ENCODE measurements at regions not wholly inside any gene's neighbourhood (a gene's known extent, or its start where the extent isn't known, plus 50 kb on each side); places are given as distances from the start of the nearest gene placed in this dataset.

- WGBS, 2 donors: 84 to 88% methylated on average over 4 of the region's 4 CpGs
- H3K4me3 ChIP-seq: no peak overlapping the region
- H3K36me3 ChIP-seq (ENCODE audit: control insufficient read depth in 4 of 4, insufficient read depth in 4 of 4, low read length in 4 of 4): no peaks in the 10 kb centered on the region
- H3K9ac ChIP-seq (ENCODE audit: insufficient read depth in 1 of 2, low read length in 2 of 2): no peak overlapping the region
- no peaks in the 10 kb centered on the region for H3K9me3 ChIP-seq (ENCODE audit: control insufficient read depth in 4 of 4, insufficient read depth in 3 of 4, low read length in 3 of 4)
- H3K27me3 ChIP-seq (ENCODE audit: control insufficient read depth in 3 of 3, insufficient read depth in 3 of 3, low read length in 2 of 3): no peaks in the 10 kb centered on the region
- no peak for DNase-seq
- ATAC-seq (ENCODE audit: insufficient read depth, low FRiP score): no peak
- TF ChIP-seq CTCF (IDR thresholded peaks at IDR 0.05; ENCODE audit: control extremely low read depth, extremely low read depth): no peak
- no peaks in the 10 kb centered on the region for H3K4me1 ChIP-seq (ENCODE audit: control insufficient read depth in 5 of 5, insufficient read depth in 5 of 5, low read length in 5 of 5)
- no peak overlapping the region for H3K27ac ChIP-seq (ENCODE audit: low read depth in 1 of 2, low read length in 1 of 2)
Measured at GRCh38 chr4:160498211-160498610, 1395.3 kb downstream of the RAPGEF2 start.

- Histone ChIP-seq H3K36me3 (ENCODE audit: control insufficient read depth in 4 of 4, insufficient read depth in 4 of 4, low read length in 4 of 4) (no peaks in the 10 kb centered on the region), H3K27me3 (ENCODE audit: control insufficient read depth in 3 of 3, insufficient read depth in 3 of 3, low read length in 2 of 3) (no peaks in the 10 kb centered on the region), H3K4me3 (no peak overlapping the region), H3K27ac (ENCODE audit: low read depth in 1 of 2, low read length in 1 of 2) (no peak overlapping the region), H3K4me1 (ENCODE audit: control insufficient read depth in 5 of 5, insufficient read depth in 5 of 5, low read length in 5 of 5) (no peaks in the 10 kb centered on the region), H3K9me3 (ENCODE audit: control insufficient read depth in 4 of 4, insufficient read depth in 3 of 4, low read length in 3 of 4) (no peaks in the 10 kb centered on the region), H3K9ac (ENCODE audit: insufficient read depth in 1 of 2, low read length in 2 of 2) (no peak overlapping the region)
- DNase-seq (no peak), ATAC-seq (ENCODE audit: insufficient read depth, low FRiP score) (no peak)
- no peak for TF ChIP-seq CTCF (IDR thresholded peaks at IDR 0.05; ENCODE audit: control extremely low read depth, extremely low read depth)
- WGBS, 2 donors: 75 to 79% methylated on average over 4 of the region's 4 CpGs
Measured at GRCh38 chr4:160505724-160506123, 1402.8 kb downstream of the RAPGEF2 start.

GRCh38 chr4:160510928-160511327 is 1408.0 kb downstream of the RAPGEF2 start:
- H3K27me3 ChIP-seq (ENCODE audit: control insufficient read depth in 3 of 3, insufficient read depth in 3 of 3, low read length in 2 of 3): no peaks in the 10 kb centered on the region
- H3K9me3 ChIP-seq (ENCODE audit: control insufficient read depth in 4 of 4, insufficient read depth in 3 of 4, low read length in 3 of 4): no peaks in the 10 kb centered on the region
- H3K27ac ChIP-seq (ENCODE audit: low read depth in 1 of 2, low read length in 1 of 2): no peak overlapping the region
- no peak for TF ChIP-seq CTCF (IDR thresholded peaks at IDR 0.05; ENCODE audit: control extremely low read depth, extremely low read depth)
- H3K4me3 ChIP-seq: no peak overlapping the region
- ATAC-seq (ENCODE audit: insufficient read depth, low FRiP score) (no peak), DNase-seq (no peak)
- H3K36me3 ChIP-seq (ENCODE audit: control insufficient read depth in 4 of 4, insufficient read depth in 4 of 4, low read length in 4 of 4): no peaks in the 10 kb centered on the region
- no peak overlapping the region for H3K9ac ChIP-seq (ENCODE audit: insufficient read depth in 1 of 2, low read length in 2 of 2)
- no peaks in the 10 kb centered on the region for H3K4me1 ChIP-seq (ENCODE audit: control insufficient read depth in 5 of 5, insufficient read depth in 5 of 5, low read length in 5 of 5)

GRCh38 chr4:160514126-160514525 is 1411.2 kb downstream of the RAPGEF2 start:
- ATAC-seq (ENCODE audit: insufficient read depth, low FRiP score) (no peak), DNase-seq (no peak)
- Histone ChIP-seq H3K4me1 (ENCODE audit: control insufficient read depth in 5 of 5, insufficient read depth in 5 of 5, low read length in 5 of 5) (no peaks in the 10 kb centered on the region), H3K9ac (ENCODE audit: insufficient read depth in 1 of 2, low read length in 2 of 2) (no peak overlapping the region), H3K27me3 (ENCODE audit: control insufficient read depth in 3 of 3, insufficient read depth in 3 of 3, low read length in 2 of 3) (no peaks in the 10 kb centered on the region), H3K4me3 (no peak overlapping the region), H3K27ac (ENCODE audit: low read depth in 1 of 2, low read length in 1 of 2) (no peak overlapping the region), H3K9me3 (ENCODE audit: control insufficient read depth in 4 of 4, insufficient read depth in 3 of 4, low read length in 3 of 4) (no peaks in the 10 kb centered on the region), H3K36me3 (ENCODE audit: control insufficient read depth in 4 of 4, insufficient read depth in 4 of 4, low read length in 4 of 4) (no peaks in the 10 kb centered on the region)
- 70 to 73% methylated on average over 3 of the region's 3 CpGs for WGBS, 2 donors
- TF ChIP-seq CTCF (IDR thresholded peaks at IDR 0.05; ENCODE audit: control extremely low read depth, extremely low read depth): no peak

Measured in lung (tissue), 11 donors.